Upper lobe of right lung (tissue), 1 donor: ENCODE measurements at regions not wholly inside any gene's neighbourhood (a gene's known extent, or its start where the extent isn't known, plus 50 kb on each side); places are given as distances from the start of the nearest gene placed in this dataset.

Source experiments
- ATAC-seq: fragments of 200-7000 bp; cut with Tn5 transposase; one replicate; pipeline ENCODE4 v1.9.1; 2020; ENCODE audit warnings: mild to moderate bottlenecking, moderate library complexity
- DNase-seq: peaks from one replicate; pipeline ENCODE4 v3.0.0-alpha.2; 2020
- H3K27ac ChIP-seq: fragments of 200-600 bp; one replicate; pipeline ENCODE4 v1.8.0; 2022
- H3K27me3 ChIP-seq: fragments of 200-600 bp; one replicate; pipeline ENCODE4 v1.8.0; 2022; ENCODE audit warnings: mild to moderate bottlenecking
- H3K36me3 ChIP-seq: fragments of 200-600 bp; one replicate; pipeline ENCODE4 v1.8.0; 2022
- H3K4me1 ChIP-seq: fragments of 200-600 bp; one replicate; pipeline ENCODE4 v1.8.0; 2022
- H3K4me3 ChIP-seq: fragments of 200-600 bp; one replicate; pipeline ENCODE4 v1.8.0; 2022; ENCODE audit warnings: mild to moderate bottlenecking
- H3K9me3 ChIP-seq: fragments of 200-600 bp; one replicate; pipeline ENCODE4 v1.8.0; 2022
- intact Hi-C: fragments of 100-400 bp; cut with DNase I; formaldehyde crosslinking; loops from one replicate; pipeline ENCODE4 v1.11.0; 2022
- TF ChIP-seq, protein P1 (sequence below): fragments of 200-600 bp; IDR thresholded peaks from one replicate; pipeline ENCODE4 v1.8.0; 2022; ENCODE audit warnings: antibody characterized with exemption
- donor health status: DM: no; HTN: yes; CAD: no; lungs with severe emphysema.

DNA sequence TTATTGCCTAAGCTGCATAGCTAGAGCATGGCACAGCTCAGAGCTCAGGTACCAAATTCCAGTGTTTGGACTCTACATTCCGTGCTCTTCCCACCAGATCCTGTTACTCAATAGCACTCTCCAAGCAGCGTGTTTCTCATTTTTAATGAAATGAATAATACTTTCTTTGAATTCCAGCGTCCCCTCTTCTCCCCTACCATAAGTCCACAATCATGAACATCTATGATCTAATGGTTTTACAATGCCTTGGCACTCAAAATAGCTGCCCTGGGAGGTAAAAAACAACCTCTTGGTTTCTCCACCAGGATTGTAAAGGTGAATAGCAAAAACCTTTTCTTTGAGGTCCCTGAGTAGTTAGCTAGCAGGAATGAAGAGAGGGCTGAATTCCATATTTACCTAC is 480.0 kb upstream of the PKN2 start:
- Histone ChIP-seq H3K4me3 (no peak overlapping the region), H3K27me3 (no peaks in the 10 kb centered on the region), H3K4me1 (no peaks in the 10 kb centered on the region), H3K9me3 (no peaks in the 10 kb centered on the region), H3K36me3 (no peaks in the 10 kb centered on the region), H3K27ac (no peak overlapping the region)
- ATAC-seq (no peak), DNase-seq (no peak)
- TF ChIP-seq, protein P1, sequence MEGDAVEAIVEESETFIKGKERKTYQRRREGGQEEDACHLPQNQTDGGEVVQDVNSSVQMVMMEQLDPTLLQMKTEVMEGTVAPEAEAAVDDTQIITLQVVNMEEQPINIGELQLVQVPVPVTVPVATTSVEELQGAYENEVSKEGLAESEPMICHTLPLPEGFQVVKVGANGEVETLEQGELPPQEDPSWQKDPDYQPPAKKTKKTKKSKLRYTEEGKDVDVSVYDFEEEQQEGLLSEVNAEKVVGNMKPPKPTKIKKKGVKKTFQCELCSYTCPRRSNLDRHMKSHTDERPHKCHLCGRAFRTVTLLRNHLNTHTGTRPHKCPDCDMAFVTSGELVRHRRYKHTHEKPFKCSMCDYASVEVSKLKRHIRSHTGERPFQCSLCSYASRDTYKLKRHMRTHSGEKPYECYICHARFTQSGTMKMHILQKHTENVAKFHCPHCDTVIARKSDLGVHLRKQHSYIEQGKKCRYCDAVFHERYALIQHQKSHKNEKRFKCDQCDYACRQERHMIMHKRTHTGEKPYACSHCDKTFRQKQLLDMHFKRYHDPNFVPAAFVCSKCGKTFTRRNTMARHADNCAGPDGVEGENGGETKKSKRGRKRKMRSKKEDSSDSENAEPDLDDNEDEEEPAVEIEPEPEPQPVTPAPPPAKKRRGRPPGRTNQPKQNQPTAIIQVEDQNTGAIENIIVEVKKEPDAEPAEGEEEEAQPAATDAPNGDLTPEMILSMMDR, result no peak
- intact Hi-C loops, result no loop called here

GRCh38 chr1:88204612-88205167 is 479.4 kb upstream of the PKN2 start:
- H3K4me3 ChIP-seq, result no peak overlapping the region
- H3K4me1 ChIP-seq, result no peaks in the 10 kb centered on the region
- H3K27me3 ChIP-seq, result no peaks in the 10 kb centered on the region
- no peaks in the 10 kb centered on the region for H3K36me3 ChIP-seq
- TF ChIP-seq, protein P1, result no peak
- H3K27ac ChIP-seq, result no peak overlapping the region
- DNase-seq (no peak), ATAC-seq (no peak)
- intact Hi-C loops, result no loop called here
- H3K9me3 ChIP-seq, result no peaks in the 10 kb centered on the region

DNA sequence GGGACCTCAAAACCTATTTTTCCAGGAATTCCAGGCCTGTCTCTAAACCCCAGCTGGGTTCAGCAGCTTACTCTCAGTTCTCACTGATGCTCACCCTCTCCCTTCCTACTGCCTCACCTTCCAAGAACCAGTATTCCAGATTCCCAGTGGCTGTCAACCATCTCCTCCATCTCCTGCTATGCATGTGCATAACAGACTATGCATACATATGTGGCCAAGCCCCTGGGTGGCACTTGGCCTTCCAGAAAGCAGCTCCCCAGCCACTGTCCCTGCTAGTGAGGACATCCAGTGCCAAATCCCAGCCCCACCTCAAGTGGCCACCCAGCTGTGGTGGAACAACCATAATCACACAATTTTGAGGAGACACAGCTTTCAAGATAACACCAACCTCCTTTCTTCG is 475.7 kb upstream of the PKN2 start:
- DNase-seq, result no peak
- intact Hi-C loops, result no loop called here

GRCh38 chr1:88210103-88210787 is 473.8 kb upstream of the PKN2 start:
- Histone ChIP-seq H3K9me3 (no peaks in the 10 kb centered on the region), H3K4me3 (no peak overlapping the region), H3K27me3 (no peaks in the 10 kb centered on the region), H3K36me3 (no peaks in the 10 kb centered on the region), H3K27ac (no peak overlapping the region), H3K4me1 (no peaks in the 10 kb centered on the region)
- no peak for DNase-seq
- intact Hi-C loops, result no loop called here
- TF ChIP-seq, protein P1, result no peak
- no peak for ATAC-seq

More for the DNA sequence above, 475.7 kb upstream of the PKN2 start:
- H3K4me3 ChIP-seq, result no peak overlapping the region
- TF ChIP-seq, protein P1, result no peak
- no peaks in the 10 kb centered on the region for H3K27me3 ChIP-seq
- H3K9me3 ChIP-seq, result no peaks in the 10 kb centered on the region
- ATAC-seq, result no peak
- no peaks in the 10 kb centered on the region for H3K4me1 ChIP-seq
- no peak overlapping the region for H3K27ac ChIP-seq
- H3K36me3 ChIP-seq, result no peaks in the 10 kb centered on the region

DNA sequence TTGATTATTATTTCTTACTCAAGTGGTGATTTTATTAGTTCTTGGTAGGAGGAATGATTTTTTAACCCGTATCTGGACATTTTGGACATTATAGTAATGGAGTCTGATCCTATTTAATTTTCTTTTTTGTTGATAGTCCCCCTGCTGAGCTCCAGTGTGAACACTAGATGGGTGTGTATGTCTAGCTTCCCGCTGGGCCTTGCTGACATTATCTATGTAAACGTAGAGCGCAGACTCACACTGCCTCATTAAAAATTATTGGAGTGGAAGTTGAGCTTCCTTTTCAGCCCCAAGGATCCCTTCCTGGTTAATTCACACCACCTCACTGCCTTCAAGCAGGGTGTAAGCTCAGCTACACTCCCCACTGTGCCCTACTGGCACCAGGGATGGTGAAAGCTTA is 467.6 kb upstream of the PKN2 start:
- intact Hi-C loops, result no loop called here
- no peak for ATAC-seq
- no peaks in the 10 kb centered on the region for H3K27me3 ChIP-seq

More for the DNA sequence above, 467.6 kb upstream of the PKN2 start:
- Histone ChIP-seq H3K4me1 (no peaks in the 10 kb centered on the region), H3K4me3 (no peak overlapping the region), H3K36me3 (no peaks in the 10 kb centered on the region), H3K27ac (no peak overlapping the region), H3K9me3 (no peaks in the 10 kb centered on the region)
- no peak for DNase-seq
- TF ChIP-seq, protein P1, result no peak
